SK-N-SH treated with all-trans-retinoic acid at 6 μM for 48 hours (cell line): ENCODE measurements at regions not wholly inside any gene's neighbourhood (a gene's known extent, or its start where the extent isn't known, plus 50 kb on each side); places are given as distances from the start of the nearest gene placed in this dataset.

Source experiments
- POU6F1 ChIP-seq: fragments of 250-450 bp; sonication (Bioruptor Pico); IDR thresholded peaks from 2 replicates; pipeline ENCODE4 v1.8.0; 2021; ENCODE audit warnings: low read depth, mild to moderate bottlenecking, moderate library complexity, borderline replicate concordance
- ZFP3 ChIP-seq: fragments of 250-450 bp; sonication (Bioruptor Pico); IDR thresholded peaks from 2 replicates; pipeline ENCODE4 v1.5.0; 2020; ENCODE audit warnings: mild to moderate bottlenecking, moderate library complexity
- ZNF565 ChIP-seq: fragments of 450-650 bp; formaldehyde crosslinking; conservative IDR thresholded peaks from 2 replicates; pipeline ENCODE4 v1.5.0; 2020; ENCODE audit warnings: low read depth, mild to moderate bottlenecking, moderate library complexity
- TF ChIP-seq, protein P1 (sequence below): fragments of 250-450 bp; sonication (Bioruptor Pico); IDR thresholded peaks from 2 replicates; pipeline ENCODE4 v1.5.1; 2020; ENCODE audit warnings: low read depth, mild to moderate bottlenecking, moderate library complexity

DNA sequence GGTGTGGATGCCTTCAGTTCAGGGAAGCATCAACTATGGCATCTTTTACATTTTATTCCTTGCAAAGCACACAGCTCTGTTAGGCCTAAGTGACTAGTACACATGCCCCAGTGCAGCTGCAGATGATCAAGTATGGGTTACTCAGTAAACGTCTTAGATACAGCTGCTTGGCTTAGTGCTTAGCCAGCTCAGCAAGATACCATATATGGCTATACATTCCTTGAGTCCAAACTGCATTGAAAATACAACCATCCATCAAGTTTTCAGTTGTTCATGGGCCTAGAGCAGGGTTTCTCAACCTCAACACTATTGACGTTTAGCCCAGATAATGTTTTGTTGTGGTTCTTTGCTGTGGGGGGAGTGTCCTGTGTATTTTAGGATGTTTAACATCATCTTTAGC, 769.9 kb downstream of the TSN start:
- TF ChIP-seq, protein P1, sequence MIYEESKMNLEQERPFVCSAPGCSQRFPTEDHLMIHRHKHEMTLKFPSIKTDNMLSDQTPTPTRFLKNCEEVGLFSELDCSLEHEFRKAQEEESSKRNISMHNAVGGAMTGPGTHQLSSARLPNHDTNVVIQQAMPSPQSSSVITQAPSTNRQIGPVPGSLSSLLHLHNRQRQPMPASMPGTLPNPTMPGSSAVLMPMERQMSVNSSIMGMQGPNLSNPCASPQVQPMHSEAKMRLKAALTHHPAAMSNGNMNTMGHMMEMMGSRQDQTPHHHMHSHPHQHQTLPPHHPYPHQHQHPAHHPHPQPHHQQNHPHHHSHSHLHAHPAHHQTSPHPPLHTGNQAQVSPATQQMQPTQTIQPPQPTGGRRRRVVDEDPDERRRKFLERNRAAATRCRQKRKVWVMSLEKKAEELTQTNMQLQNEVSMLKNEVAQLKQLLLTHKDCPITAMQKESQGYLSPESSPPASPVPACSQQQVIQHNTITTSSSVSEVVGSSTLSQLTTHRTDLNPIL (CRISPR knock-in tag), result no peak
- TF ChIP-seq POU6F1 (CRISPR knock-in tag), result no peak
- no peak for TF ChIP-seq ZNF565 (CRISPR knock-in tag)
- TF ChIP-seq ZFP3, result no peak
